Kidney (tissue), 13 donors: ENCODE measurements at regions not wholly inside any gene's neighbourhood (a gene's known extent, or its start where the extent isn't known, plus 50 kb on each side); places are given as distances from the start of the nearest gene placed in this dataset.

Source experiments
- DNase-seq, 5 donors: peaks; one replicate each; pipeline ENCODE4 v3.0.0-alpha.2; 2013 to 2020
- FAIRE-seq: peaks from 2 replicates; lab custom pipeline; 2012; peaks lifted over from hg19 to GRCh38; lab: Jason Lieb, UNC
- H3K27ac ChIP-seq, 2 donors: one replicate each; pipeline ENCODE4 v1.7.0; 2013; ENCODE audit warnings: low read depth in 2 of 2, low read length in 2 of 2, inconsistent platforms in 1 of 2
- H3K27me3 ChIP-seq: one replicate; pipeline ENCODE4 v1.7.1; 2013; ENCODE audit warnings: low read length, inconsistent platforms; ENCODE audit not compliant: control insufficient read depth, insufficient read depth
- H3K36me3 ChIP-seq, 3 donors: one replicate each; pipeline versions ENCODE4 v1.7.0 to v1.7.1; 2013; ENCODE audit warnings: low read length in 3 of 3, control low read depth in 1 of 3, inconsistent platforms in 1 of 3; ENCODE audit not compliant: insufficient read depth in 3 of 3, control insufficient read depth in 2 of 3
- H3K4me1 ChIP-seq, 3 donors: one replicate each; pipeline versions ENCODE4 v1.7.0 to v1.7.1; 2013; ENCODE audit warnings: low read length in 3 of 3, inconsistent platforms in 1 of 3, low read depth in 1 of 3; ENCODE audit not compliant: control insufficient read depth in 2 of 3, insufficient read depth in 2 of 3
- H3K4me3 ChIP-seq, 3 donors: one replicate each; pipeline versions ENCODE4 v1.7.0 to v1.8.1; 2013; ENCODE audit warnings: low read length in 3 of 3, control low read depth in 1 of 3, inconsistent platforms in 1 of 3
- H3K9ac ChIP-seq, 3 donors: one replicate each; pipeline versions ENCODE4 v1.7.0 to v1.7.1; 2013; ENCODE audit warnings: low read length in 3 of 3, control low read depth in 1 of 3, inconsistent platforms in 1 of 3
- H3K9me3 ChIP-seq, 3 donors: one replicate each; pipeline versions ENCODE4 v1.7.0 to v1.7.1; 2013; ENCODE audit warnings: low read length in 3 of 3, control low read depth in 1 of 3, inconsistent platforms in 1 of 3; ENCODE audit not compliant: control insufficient read depth in 2 of 3, insufficient read depth in 1 of 3
- CTCF ChIP-seq: IDR thresholded peaks from 3 replicates; pipeline ENCODE4 v1.5.1; 2012; ENCODE audit warnings: mild to moderate bottlenecking, moderate library complexity, borderline replicate concordance; ENCODE audit not compliant: insufficient read depth; ENCODE audit errors: extremely low read depth
- intact Hi-C: fragments of 100-400 bp; cut with DNase I; formaldehyde crosslinking; loops from one replicate; pipeline ENCODE4 v1.11.1; 2022
- donor health status: control.
- donor health status: control.
- donor health status: control.
- donor health status: control.
- donor health status: control.
- donor health status: DM: yes; HTN: yes; CAD: no.
- donor health status: Normal renal cell carcinoma (clear cell type).

- H3K27ac ChIP-seq, result no peak overlapping the region
- FAIRE-seq (no peak), DNase-seq (no peak)
- H3K9me3 ChIP-seq, result peaks cover 0 to 16% (median 0%) of the 10 kb centered on the region in 3 donors
- H3K27me3 ChIP-seq, result no peaks in the 10 kb centered on the region
- H3K4me1 ChIP-seq, result no peaks in the 10 kb centered on the region
- no peak overlapping the region for H3K4me3 ChIP-seq
- TF ChIP-seq CTCF, result no peak
- intact Hi-C loops, result no loop called here
- H3K36me3 ChIP-seq, result no peaks in the 10 kb centered on the region
- no peak overlapping the region for H3K9ac ChIP-seq
Measured at GRCh38 chr5:38743562-38743961, 102.2 kb upstream of the OSMR start.

- intact Hi-C loops, result no loop called here
- no peak overlapping the region for H3K27ac ChIP-seq
- no peaks in the 10 kb centered on the region for H3K27me3 ChIP-seq
- H3K4me1 ChIP-seq, result no peaks in the 10 kb centered on the region
- no peak overlapping the region for H3K9ac ChIP-seq
- peaks cover 0 to 16% (median 0%) of the 10 kb centered on the region in 3 donors for H3K9me3 ChIP-seq
- no peaks in the 10 kb centered on the region for H3K36me3 ChIP-seq
- no peak for FAIRE-seq
- TF ChIP-seq CTCF, result no peak
- no peak for DNase-seq
- no peak overlapping the region for H3K4me3 ChIP-seq
Measured at GRCh38 chr5:38745836-38746732, 99.7 kb upstream of the OSMR start.

- H3K27me3 ChIP-seq, result no peaks in the 10 kb centered on the region
- no peak overlapping the region for H3K27ac ChIP-seq
- H3K9ac ChIP-seq, result no peak overlapping the region
- H3K9me3 ChIP-seq, result no peaks in the 10 kb centered on the region
- no peaks in the 10 kb centered on the region for H3K4me1 ChIP-seq
- no peaks in the 10 kb centered on the region for H3K36me3 ChIP-seq
- no peak for FAIRE-seq
- DNase-seq, result no peak
- TF ChIP-seq CTCF, result no peak
- H3K4me3 ChIP-seq, result no peak overlapping the region
- intact Hi-C loops, result no loop called here
Measured at GRCh38 chr5:38749861-38750260, 96.0 kb upstream of the OSMR start.
